Smooth muscle cell (in vitro differentiated cells): ENCODE measurements at regions not wholly inside any gene's neighbourhood (a gene's known extent, or its start where the extent isn't known, plus 50 kb on each side); places are given as distances from the start of the nearest gene placed in this dataset.

Source experiments
- DNase-seq: peaks from one replicate; lab custom pipeline; 2025; ENCODE audit not compliant: unreplicated experiment; lab: John Stamatoyannopoulos, UW
- H2AFZ ChIP-seq: fragments of 200-600 bp; sonication (generic); 2 replicates; pipeline ENCODE4 v1.6.0; 2016; ENCODE audit warnings: antibody characterized with exemption, low read depth, mild to moderate bottlenecking
- H3F3A ChIP-seq: fragments of 200-600 bp; sonication (generic); 2 replicates; pipeline ENCODE4 v1.6.0; 2017; ENCODE audit warnings: antibody characterized with exemption, low read depth
- H3K27ac ChIP-seq: fragments of 200-600 bp; sonication (generic); 2 replicates; pipeline ENCODE4 v1.5.1; 2016; ENCODE audit warnings: low read depth, mild to moderate bottlenecking
- H3K27me3 ChIP-seq: fragments of 200-600 bp; sonication (generic); 2 replicates; pipeline ENCODE4 v1.6.1; 2016; ENCODE audit warnings: low read depth, mild to moderate bottlenecking
- H3K36me3 ChIP-seq: fragments of 200-600 bp; sonication (generic); 2 replicates; pipeline ENCODE4 v1.5.1; 2016; ENCODE audit warnings: low read depth
- H3K4me1 ChIP-seq: fragments of 200-600 bp; sonication (generic); 2 replicates; pipeline ENCODE4 v1.5.1; 2016; ENCODE audit warnings: low read depth
- H3K4me2 ChIP-seq: fragments of 200-600 bp; sonication (generic); 2 replicates; pipeline ENCODE4 v1.6.0; 2016; ENCODE audit warnings: mild to moderate bottlenecking
- H3K4me3 ChIP-seq: fragments of 200-600 bp; sonication (generic); 2 replicates; pipeline ENCODE4 v1.5.1; 2016; ENCODE audit warnings: mild to moderate bottlenecking
- H3K79me2 ChIP-seq: fragments of 200-600 bp; sonication (generic); 2 replicates; pipeline ENCODE4 v1.6.0; 2016; ENCODE audit warnings: low read depth, mild to moderate bottlenecking
- H3K9ac ChIP-seq: fragments of 200-600 bp; sonication (generic); 2 replicates; pipeline ENCODE4 v1.6.0; 2016; ENCODE audit warnings: low read depth
- H3K9me3 ChIP-seq: fragments of 200-600 bp; sonication (generic); replicated peaks from 2 replicates; pipeline ENCODE4 v1.5.1; 2016; ENCODE audit warnings: low read depth
- H4K20me1 ChIP-seq: fragments of 200-600 bp; sonication (generic); 2 replicates; pipeline ENCODE4 v1.6.0; 2016; ENCODE audit warnings: low read depth
- CTCF ChIP-seq: fragments of 200-600 bp; sonication (generic); IDR thresholded peaks from 2 replicates; pipeline ENCODE4 v1.5.1; 2017; ENCODE audit warnings: borderline replicate concordance, mild to moderate bottlenecking, antibody characterized with exemption; ENCODE audit not compliant: insufficient read depth, poor library complexity, severe bottlenecking
- WGBS: methylation state at CpG from one replicate; pipeline ENCODE4 v1.1.7; 2016; ENCODE audit warnings: low lambda C conversion rate; 5-methylcytosine and 5-hydroxymethylcytosine counted together

GRCh38 chr12:66942741-66943465, 264.0 kb upstream of the GRIP1 start:
- Histone ChIP-seq H3K27ac (no peak overlapping the region), H2AFZ (no peak overlapping the region), H3K79me2 (no peaks in the 10 kb centered on the region), H3K36me3 (no peaks in the 10 kb centered on the region), H3K4me1 (peaks cover 6% of the 10 kb centered on the region), H3K9me3 (no peaks in the 10 kb centered on the region), H3K4me3 (no peak overlapping the region), H3F3A (no peaks in the 10 kb centered on the region), H3K27me3 (no peaks in the 10 kb centered on the region), H3K4me2 (no peak overlapping the region), H4K20me1 (no peaks in the 10 kb centered on the region), H3K9ac (no peak overlapping the region)
- WGBS: 80% methylated on average over 8 of the region's 8 CpGs
- TF ChIP-seq CTCF: peak; percentile 21
- DNase-seq: no peak

DNA sequence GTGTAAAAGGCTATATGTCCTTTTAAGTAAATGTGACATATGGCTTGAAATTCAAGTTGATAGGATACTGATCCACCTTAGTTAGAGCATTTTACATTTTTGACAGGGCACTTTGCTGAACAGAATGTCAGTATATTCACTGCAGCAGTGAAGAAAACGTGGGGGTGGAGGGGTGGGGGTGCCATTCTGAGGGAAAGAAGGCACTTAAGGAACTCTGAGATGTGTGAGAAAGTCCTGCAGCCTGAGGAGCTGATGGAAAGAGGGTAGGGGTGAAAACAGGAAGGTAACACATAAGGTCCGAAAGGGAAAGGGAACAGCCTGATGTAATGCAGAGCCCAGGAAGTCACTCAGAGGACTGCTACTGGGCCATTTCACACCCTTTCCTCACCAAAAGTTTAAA, 265.5 kb upstream of the GRIP1 start:
- no peaks in the 10 kb centered on the region for H3K27me3 ChIP-seq
- TF ChIP-seq CTCF: no peak
- 34% methylated on average over 2 of the region's 2 CpGs for whole genome bisulfite sequencing
- no peak for DNase-seq
- no peaks in the 10 kb centered on the region for H4K20me1 ChIP-seq
- H3K9me3 ChIP-seq: no peaks in the 10 kb centered on the region
- H3K4me2 ChIP-seq: no peak overlapping the region
- no peaks in the 10 kb centered on the region for H3F3A ChIP-seq
- H3K79me2 ChIP-seq: no peaks in the 10 kb centered on the region
- H3K4me3 ChIP-seq: no peak overlapping the region
- no peak overlapping the region for H2AFZ ChIP-seq
- H3K9ac ChIP-seq: no peak overlapping the region
- peaks cover 6% of the 10 kb centered on the region for H3K4me1 ChIP-seq
- H3K27ac ChIP-seq: no peak overlapping the region
- no peaks in the 10 kb centered on the region for H3K36me3 ChIP-seq

- WGBS: 92% methylated on average over 6 of the region's 6 CpGs
Observed at GRCh38 chr12:66945189-66945817, 266.4 kb upstream of the GRIP1 start.

More at GRCh38 chr12:66945189-66945817, 266.4 kb upstream of the GRIP1 start:
- Histone ChIP-seq H3K27ac (no peak overlapping the region), H3K9me3 (no peaks in the 10 kb centered on the region), H3K36me3 (no peaks in the 10 kb centered on the region), H3K79me2 (no peaks in the 10 kb centered on the region), H3K4me3 (no peak overlapping the region), H3K4me2 (no peak overlapping the region), H2AFZ (no peak overlapping the region), H3K4me1 (peaks cover 6% of the 10 kb centered on the region), H3K9ac (no peak overlapping the region), H3F3A (no peaks in the 10 kb centered on the region), H3K27me3 (no peaks in the 10 kb centered on the region), H4K20me1 (no peaks in the 10 kb centered on the region)
- TF ChIP-seq CTCF: no peak
- DNase-seq: no peak
